IMR-90 (cell line): ENCODE measurements at regions not wholly inside any gene's neighbourhood (a gene's known extent, or its start where the extent isn't known, plus 50 kb on each side); places are given as distances from the start of the nearest gene placed in this dataset.

Experiments
- ATAC-seq: fragments of 200-7000 bp; cut with Tn5 transposase; 2 replicates; pipeline ENCODE4 v1.9.1; 2020; ENCODE audit warnings: low read depth, mild to moderate bottlenecking, moderate library complexity
- BruUV-seq: library from RNA; stranded (reverse); fragments of 400-500 nt; replicated peaks from 2 replicates; lab custom pipeline; 2021; lab: Mats Ljungman, UMichigan
- CTCF ChIA-PET: fragments of 300-600 bp; formaldehyde crosslinking; extraction: SDS; loops from one replicate; lab custom pipeline; 2021; ENCODE audit warnings: antibody characterized with exemption; lab: Yijun Ruan, JAX
- POLR2A ChIA-PET: fragments of 300-600 bp; sonication (Branson Sonifier 250); formaldehyde crosslinking; loops from one replicate; lab custom pipeline; 2022; ENCODE audit warnings: antibody characterized with exemption; ENCODE audit not compliant: unreplicated experiment; lab: Charles Lee
- DNase-seq: peaks from one replicate; pipeline ENCODE4 v3.0.0; 2013
- H2AFZ ChIP-seq: replicated peaks from 2 replicates; pipeline ENCODE3; 2013; ENCODE audit warnings: low read length, mild to moderate bottlenecking; ENCODE audit not compliant: poor library complexity
- H2AK5ac ChIP-seq: 2 replicates; pipeline ENCODE4 v1.6.1; 2013; ENCODE audit warnings: low read depth, low read length, inconsistent platforms
- H2AK9ac ChIP-seq: replicated peaks from 2 replicates; pipeline ENCODE3; 2013; ENCODE audit warnings: mild to moderate bottlenecking, low read depth, low read length, moderate library complexity; ENCODE audit not compliant: poor library complexity
- H2BK120ac ChIP-seq: 2 replicates; pipeline ENCODE4 v1.6.1; 2013; ENCODE audit warnings: low read depth, low read length, inconsistent platforms
- H2BK15ac ChIP-seq: 3 replicates; pipeline ENCODE4 v1.6.1; 2013; ENCODE audit warnings: low read depth, low read length, inconsistent platforms
- H2BK20ac ChIP-seq: 2 replicates; pipeline ENCODE4 v1.6.1; 2013; ENCODE audit warnings: low read depth, mild to moderate bottlenecking, inconsistent platforms, low read length, moderate library complexity
- H2BK5ac ChIP-seq: 2 replicates; pipeline ENCODE4 v1.6.1; 2013; ENCODE audit warnings: mild to moderate bottlenecking, low read depth, low read length, inconsistent platforms; ENCODE audit not compliant: poor library complexity, severe bottlenecking
- H3K14ac ChIP-seq: replicated peaks from 2 replicates; pipeline ENCODE4 v1.6.1; 2013; ENCODE audit warnings: low read depth, low read length, inconsistent platforms
- H3K18ac ChIP-seq: 2 replicates; pipeline ENCODE4 v1.6.1; 2013; ENCODE audit warnings: low read depth, low read length, control low read depth
- H3K23ac ChIP-seq: 2 replicates; pipeline ENCODE4 v1.6.1; 2013; ENCODE audit warnings: low read depth, low read length, inconsistent platforms
- H3K27ac ChIP-seq: 2 replicates; pipeline ENCODE4 v1.5.1; 2013; ENCODE audit warnings: mild to moderate bottlenecking, control low read depth, low read length; ENCODE audit not compliant: insufficient read depth
- H3K27me3 ChIP-seq: 2 replicates; pipeline ENCODE4 v1.6.1; 2013; ENCODE audit warnings: low read length; ENCODE audit not compliant: control insufficient read depth, insufficient read depth
- H3K36me3 ChIP-seq: 2 replicates; pipeline ENCODE4 v1.6.1; 2013; ENCODE audit warnings: low read length, mixed read lengths; ENCODE audit not compliant: control insufficient read depth, insufficient read depth
- H3K4ac ChIP-seq: 2 replicates; pipeline ENCODE4 v1.6.1; 2013; ENCODE audit warnings: low read depth, low read length, inconsistent platforms
- H3K4me1 ChIP-seq: 2 replicates; pipeline ENCODE4 v1.6.1; 2013; ENCODE audit warnings: low read length, mixed read lengths; ENCODE audit not compliant: control insufficient read depth, insufficient read depth
- H3K4me2 ChIP-seq: 2 replicates; pipeline ENCODE4 v1.6.1; 2013; ENCODE audit warnings: low read depth, mild to moderate bottlenecking, control low read depth, low read length, moderate library complexity
- H3K4me3 ChIP-seq: 2 replicates; pipeline ENCODE4 v1.5.1; 2013; ENCODE audit warnings: low read depth, mild to moderate bottlenecking, control low read depth, low read length, moderate library complexity; ENCODE audit not compliant: insufficient read depth
- H3K56ac ChIP-seq: 2 replicates; pipeline ENCODE4 v1.6.1; 2013; ENCODE audit warnings: low read length, inconsistent platforms; ENCODE audit not compliant: insufficient read depth; ENCODE audit errors: extremely low read depth
- H3K79me1 ChIP-seq, 2 experiments: 2 replicates each; pipeline ENCODE4 v1.6.1; 2013; ENCODE audit warnings: low read length in 2 of 2, inconsistent platforms in 1 of 2, low read depth in 1 of 2
- H3K9ac ChIP-seq: 2 replicates; pipeline ENCODE4 v1.6.1; 2013; ENCODE audit warnings: low read depth, low read length, control low read depth
- H3K9me1 ChIP-seq: 2 replicates; pipeline ENCODE4 v1.6.1; 2013; ENCODE audit warnings: low read length, inconsistent platforms; ENCODE audit not compliant: insufficient read depth
- H3K9me3 ChIP-seq: 2 replicates; pipeline ENCODE4 v1.6.1; 2013; ENCODE audit warnings: low read length; ENCODE audit not compliant: control insufficient read depth, insufficient read depth
- H4K20me1 ChIP-seq: 2 replicates; pipeline ENCODE4 v1.6.1; 2013; ENCODE audit warnings: low read length, inconsistent platforms; ENCODE audit not compliant: insufficient read depth
- H4K5ac ChIP-seq: 2 replicates; pipeline ENCODE4 v1.6.1; 2013; ENCODE audit warnings: mild to moderate bottlenecking, low read depth, low read length, control low read depth
- H4K8ac ChIP-seq, 2 experiments: 2 replicates each; pipeline ENCODE4 v1.6.1; 2013; ENCODE audit warnings: low read depth in 2 of 2, low read length in 2 of 2, control low read depth in 1 of 2, inconsistent platforms in 1 of 2
- H4K91ac ChIP-seq: 2 replicates; pipeline ENCODE4 v1.6.1; 2013; ENCODE audit warnings: low read depth, low read length, inconsistent platforms; ENCODE audit not compliant: insufficient read depth
- BHLHE40 ChIP-seq: fragments of 150-350 bp; IDR thresholded peaks from 2 replicates; pipeline ENCODE4 v1.6.1; 2016; ENCODE audit warnings: mild to moderate bottlenecking, low read depth, low read length
- POLR2A ChIP-seq: IDR thresholded peaks from 2 replicates; pipeline ENCODE4 v1.6.1; 2012; ENCODE audit warnings: mild to moderate bottlenecking, low read depth, low read length
- RFX5 ChIP-seq: IDR thresholded peaks from 2 replicates; pipeline ENCODE4 v1.8.0; 2012; ENCODE audit warnings: low read depth, mild to moderate bottlenecking, low read length, moderate library complexity
- WGBS, 2 experiments: methylation state at CpG; one replicate each; pipeline versions ENCODE4 v1.1.5 to v1.1.7; 2013; ENCODE audit warnings: missing lambda C conversion rate in 2 of 2; ENCODE audit not compliant: insufficient read length in 1 of 2; ENCODE audit errors: extremely low coverage in 2 of 2; 5-methylcytosine and 5-hydroxymethylcytosine counted together
- dilution Hi-C: fragments of 300-500 bp; cut with HindIII; formaldehyde crosslinking; loops from one replicate; pipeline ENCODE4 v1.14.3; 2018; ENCODE audit warnings: low sequenced_read_pairs; ENCODE audit not compliant: unreplicated experiment
- in situ Hi-C: fragments of 300-500 bp; cut with MboI; formaldehyde crosslinking; loops from 3 replicates; pipeline ENCODE4 v1.14.3; 2019; ENCODE audit warnings: low sequenced_read_pairs, inconsistent platforms, mixed read lengths
- intact Hi-C: fragments of 100-400 bp; cut with micrococcal nuclease; formaldehyde crosslinking; loops from 2 replicates; pipeline ENCODE4 v1.10.0; 2022
- TF ChIP-seq, protein P1 (sequence below): fragments of 150-350 bp; IDR thresholded peaks from 2 replicates; pipeline ENCODE4 v1.6.1; 2017; ENCODE audit warnings: mild to moderate bottlenecking, antibody characterized with exemption, low read length, low read depth

DNA sequence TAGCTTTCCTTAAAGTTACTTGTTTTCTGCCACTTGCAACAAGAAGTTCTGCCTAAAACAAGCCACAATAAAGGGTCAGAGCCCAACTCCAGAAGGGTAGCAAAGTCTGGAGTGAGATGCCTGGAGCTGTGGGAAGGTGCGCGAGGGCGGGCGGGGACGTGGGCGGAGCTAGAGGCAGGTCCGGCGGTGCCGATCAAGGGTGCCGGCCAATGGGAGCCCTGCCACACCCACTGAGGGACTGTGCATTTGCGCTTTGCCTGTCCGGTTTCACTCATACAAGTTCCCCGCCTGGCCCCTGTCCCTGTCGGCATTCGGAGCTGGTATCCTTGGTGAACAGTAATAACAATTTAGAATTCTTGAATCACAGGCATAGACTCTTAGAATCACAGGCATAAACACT is 732.4 kb downstream of the MATN1 start:
- Histone ChIP-seq H3K18ac (no peak overlapping the region), H2AK5ac (no peak overlapping the region), H4K8ac (no peak overlapping the region), H2AFZ (no peak overlapping the region), H3K4me3 (no peak overlapping the region), H3K9me3 (peaks cover 3% of the 10 kb centered on the region; the same call in 1 of the 2 replicates), H3K56ac (no peak overlapping the region), H3K36me3 (no peaks in the 10 kb centered on the region), H3K4ac (no peak overlapping the region), H4K20me1 (no peaks in the 10 kb centered on the region), H3K23ac (no peak overlapping the region), H3K9ac (no peak overlapping the region), H3K14ac (no peak overlapping the region), H2AK9ac (no peak overlapping the region), H3K4me2 (no peak overlapping the region), H2BK15ac (no peak overlapping the region), H4K5ac (no peak overlapping the region), H2BK20ac (no peak overlapping the region), H4K91ac (no peak overlapping the region), H3K79me1 (no peaks in the 10 kb centered on the region), H2BK5ac (no peak overlapping the region), H3K9me1 (no peaks in the 10 kb centered on the region), H3K4me1 (no peaks in the 10 kb centered on the region), H3K27me3 (no peaks in the 10 kb centered on the region), H2BK120ac (no peak overlapping the region), H3K27ac (no peak overlapping the region)
- intact Hi-C loops: no loop called here
- ATAC-seq (no peak), DNase-seq (no peak)
- ChIA-PET CTCF (no interaction called here), POLR2A (no interaction called here)
- 46% methylated on average over 10 of the region's 15 CpGs; no CpG with 5 or more reads in 1 of the 2 experiments for WGBS, 2 experiments
- BruUV-seq: no TSS peak
- TF ChIP-seq RFX5: no peak
- TF ChIP-seq, protein P1, sequence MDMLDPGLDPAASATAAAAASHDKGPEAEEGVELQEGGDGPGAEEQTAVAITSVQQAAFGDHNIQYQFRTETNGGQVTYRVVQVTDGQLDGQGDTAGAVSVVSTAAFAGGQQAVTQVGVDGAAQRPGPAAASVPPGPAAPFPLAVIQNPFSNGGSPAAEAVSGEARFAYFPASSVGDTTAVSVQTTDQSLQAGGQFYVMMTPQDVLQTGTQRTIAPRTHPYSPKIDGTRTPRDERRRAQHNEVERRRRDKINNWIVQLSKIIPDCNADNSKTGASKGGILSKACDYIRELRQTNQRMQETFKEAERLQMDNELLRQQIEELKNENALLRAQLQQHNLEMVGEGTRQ: no peak
- no peak for TF ChIP-seq POLR2A
- TF ChIP-seq BHLHE40: no peak
- in situ Hi-C loops: no loop called here
- dilution Hi-C loops: no loop called here
